Mesendoderm (in vitro differentiated cells): ENCODE measurements at regions not wholly inside any gene's neighbourhood (a gene's known extent, or its start where the extent isn't known, plus 50 kb on each side); places are given as distances from the start of the nearest gene placed in this dataset.
"Not testable (repeated sequence)": the region's sequence is repeated elsewhere in the genome, so short reads cannot be mapped to it uniquely, and the experiment has no call there.

Source experiments
- DNase-seq: peaks from one replicate; pipeline ENCODE4 v3.0.0; 2013
- H2AK5ac ChIP-seq: 2 replicates; pipeline ENCODE4 v1.6.1; 2013; ENCODE audit warnings: low read length, inconsistent platforms
- H2BK120ac ChIP-seq: 2 replicates; pipeline ENCODE4 v1.6.1; 2013; ENCODE audit warnings: low read depth, mild to moderate bottlenecking, low read length, moderate library complexity, mixed read lengths
- H2BK15ac ChIP-seq: replicated peaks from 2 replicates; pipeline ENCODE4 v1.6.1; 2013; ENCODE audit warnings: low read depth, mild to moderate bottlenecking, moderate library complexity
- H2BK5ac ChIP-seq: 2 replicates; pipeline ENCODE4 v1.6.1; 2013; ENCODE audit warnings: low read length, inconsistent platforms
- H3K18ac ChIP-seq: 2 replicates; pipeline ENCODE4 v1.6.1; 2013; ENCODE audit warnings: mild to moderate bottlenecking, low read length, mixed read lengths
- H3K23ac ChIP-seq: one replicate; pipeline ENCODE4 v1.6.1; 2013; ENCODE audit warnings: low read length
- H3K27ac ChIP-seq: 2 replicates; pipeline ENCODE4 v1.5.1; 2013; ENCODE audit warnings: low read depth, mild to moderate bottlenecking, inconsistent platforms, low read length, moderate library complexity
- H3K27me3 ChIP-seq: 2 replicates; pipeline ENCODE4 v1.6.1; 2013; ENCODE audit warnings: low read length, control low read depth, mild to moderate bottlenecking, inconsistent platforms; ENCODE audit not compliant: insufficient read depth, poor library complexity
- H3K36me3 ChIP-seq: 2 replicates; pipeline ENCODE4 v1.6.1; 2013; ENCODE audit warnings: low read length, inconsistent platforms; ENCODE audit not compliant: control insufficient read depth, insufficient read depth
- H3K4ac ChIP-seq: one replicate; pipeline ENCODE4 v1.6.1; 2013; ENCODE audit warnings: low read depth, mild to moderate bottlenecking, low read length, moderate library complexity
- H3K4me1 ChIP-seq: 2 replicates; pipeline ENCODE4 v1.6.1; 2013; ENCODE audit warnings: low read depth, low read length, inconsistent platforms; ENCODE audit not compliant: control insufficient read depth
- H3K4me2 ChIP-seq: 2 replicates; pipeline ENCODE4 v1.6.1; 2013; ENCODE audit warnings: low read length
- H3K4me3 ChIP-seq: 2 replicates; pipeline ENCODE4 v1.5.1; 2013; ENCODE audit warnings: mild to moderate bottlenecking, low read length
- H3K56ac ChIP-seq: one replicate; pipeline ENCODE4 v1.6.1; 2013; ENCODE audit warnings: low read length
- H3K79me1 ChIP-seq: 2 replicates; pipeline ENCODE4 v1.6.1; 2013; ENCODE audit warnings: low read length, inconsistent platforms
- H3K79me2 ChIP-seq: 2 replicates; pipeline ENCODE4 v1.6.1; 2013; ENCODE audit warnings: mild to moderate bottlenecking, low read length; ENCODE audit not compliant: control insufficient read depth, insufficient read depth
- H3K9ac ChIP-seq: 2 replicates; pipeline ENCODE4 v1.6.1; 2013; ENCODE audit warnings: low read length, inconsistent platforms
- H4K5ac ChIP-seq: one replicate; pipeline ENCODE4 v1.6.1; 2013; ENCODE audit warnings: low read length
- H4K8ac ChIP-seq: one replicate; pipeline ENCODE4 v1.6.1; 2013; ENCODE audit warnings: low read depth, mild to moderate bottlenecking, control low read depth, low read length, moderate library complexity
- WGBS: extraction: QIAGEN DNeasy Blood & Tissue Kit; methylation state at CpG from one replicate; pipeline ENCODE4 v1.1.7; 2013; ENCODE audit warnings: low lambda C conversion rate, missing lambda C conversion rate; ENCODE audit not compliant: insufficient coverage; ENCODE audit errors: extremely low coverage; 5-methylcytosine and 5-hydroxymethylcytosine counted together

GRCh38 chrX:30995060-30995700 is 76.7 kb downstream of the FTHL17 start:
- Histone ChIP-seq H4K5ac (no peak overlapping the region), H2BK15ac (no peak overlapping the region), H4K8ac (no peak overlapping the region), H3K56ac (no peak overlapping the region), H3K36me3 (no peaks in the 10 kb centered on the region), H3K4me3 (no peak overlapping the region), H3K27me3 (no peaks in the 10 kb centered on the region), H3K18ac (no peak overlapping the region), H3K4me2 (no peak overlapping the region), H3K79me1 (no peaks in the 10 kb centered on the region), H3K79me2 (no peaks in the 10 kb centered on the region), H3K4me1 (no peaks in the 10 kb centered on the region), H2AK5ac (no peak overlapping the region), H3K23ac (no peak overlapping the region), H3K4ac (no peak overlapping the region), H2BK5ac (no peak overlapping the region), H2BK120ac (no peak overlapping the region), H3K9ac (no peak overlapping the region), H3K27ac (no peak overlapping the region)
- DNase-seq = no peak
- no CpG with 5 or more reads among the region's 1 CpG for WGBS

DNA sequence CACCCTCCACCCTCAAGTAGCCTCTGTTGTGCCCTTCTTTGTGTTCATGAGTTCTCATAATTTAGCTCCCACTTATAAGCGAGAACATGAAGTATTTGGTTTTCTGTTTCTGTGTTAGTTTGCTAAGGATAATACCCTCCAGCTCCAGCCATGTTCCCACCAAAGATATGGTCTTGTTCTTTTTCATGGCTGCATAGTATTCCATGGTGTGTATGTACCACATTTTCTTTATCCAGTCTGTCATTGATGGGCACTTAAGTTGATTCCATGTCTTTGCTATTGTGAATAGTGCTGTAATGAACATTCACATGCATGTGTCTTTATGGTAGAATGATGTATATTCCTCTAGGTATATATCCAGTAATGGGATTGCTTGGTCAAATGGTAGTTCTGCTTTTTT is 77.8 kb downstream of the FTHL17 start:
- no CpG with 5 or more reads among the region's 1 CpG for WGBS

DNA sequence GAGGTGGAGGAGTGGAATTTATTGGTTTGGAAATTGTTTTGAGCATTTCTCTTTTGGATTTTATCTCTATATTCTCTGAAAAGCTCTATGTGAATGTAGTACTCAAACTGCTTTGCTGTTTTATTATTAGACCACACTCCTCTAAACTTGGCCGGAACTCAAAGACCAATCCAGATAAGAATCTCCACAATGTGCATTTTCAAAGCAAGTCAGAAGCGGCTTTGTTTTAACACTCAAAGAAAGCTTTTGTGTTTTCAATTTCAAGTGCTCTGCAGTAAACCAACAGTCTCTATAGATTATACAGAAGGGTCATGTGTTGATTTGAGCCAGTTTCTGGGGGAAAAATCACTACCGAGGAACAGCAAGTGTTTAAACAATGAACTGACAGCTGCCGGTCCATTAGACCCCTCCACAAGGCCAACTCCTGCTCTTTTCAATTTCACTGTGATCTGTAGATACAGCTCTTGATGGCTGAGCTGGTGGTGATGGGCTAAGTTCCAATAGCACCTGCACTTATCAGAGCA is 79.4 kb downstream of the FTHL17 start:
- Histone ChIP-seq H3K56ac (no peak overlapping the region), H3K79me2 (no peaks in the 10 kb centered on the region)
- DNase-seq = no peak

More for the DNA sequence above, 77.8 kb downstream of the FTHL17 start:
- not testable (repeated sequence) for H3K23ac ChIP-seq, H3K4me2 ChIP-seq, H3K79me1 ChIP-seq, H3K4me1 ChIP-seq, H3K79me2 ChIP-seq, H2BK120ac ChIP-seq, H3K4ac ChIP-seq, DNase-seq, H3K36me3 ChIP-seq, H4K8ac ChIP-seq, H3K27ac ChIP-seq, H2BK5ac ChIP-seq, H3K9ac ChIP-seq, H2BK15ac ChIP-seq, H2AK5ac ChIP-seq, H3K27me3 ChIP-seq, H3K4me3 ChIP-seq, H4K5ac ChIP-seq, H3K18ac ChIP-seq, H3K56ac ChIP-seq

DNA sequence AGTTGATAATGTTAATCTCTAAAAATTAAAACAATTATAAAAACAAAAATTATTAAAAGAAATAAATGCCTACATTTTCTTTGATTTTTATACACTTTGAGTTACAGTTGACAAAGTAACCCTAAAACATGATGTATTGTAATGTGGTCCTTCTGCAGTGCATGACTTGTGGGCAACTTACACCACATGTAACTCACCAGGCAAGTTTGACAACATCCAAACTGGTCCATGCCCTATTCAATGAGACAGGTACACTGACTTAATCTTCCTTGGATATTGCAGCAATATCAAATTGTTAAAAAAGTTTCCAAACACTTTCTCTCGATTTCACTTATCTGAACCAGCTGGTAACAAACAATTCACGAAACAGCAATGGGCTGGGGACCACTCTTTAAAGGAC is 81.5 kb downstream of the FTHL17 start:
- no peak overlapping the region for H3K4me2 ChIP-seq
- H3K56ac ChIP-seq = no peak overlapping the region
- H3K9ac ChIP-seq = no peak overlapping the region
- no peak overlapping the region for H2BK120ac ChIP-seq
- no peak overlapping the region for H4K5ac ChIP-seq
- no peaks in the 10 kb centered on the region for H3K4me1 ChIP-seq
- H2BK5ac ChIP-seq = no peak overlapping the region
- no peak overlapping the region for H2BK15ac ChIP-seq
- no peak overlapping the region for H3K23ac ChIP-seq
- H4K8ac ChIP-seq = no peak overlapping the region
- H2AK5ac ChIP-seq = no peak overlapping the region
- H3K79me1 ChIP-seq = no peaks in the 10 kb centered on the region
- no peak for DNase-seq
- no peak overlapping the region for H3K4me3 ChIP-seq
- no CpG with 5 or more reads among the region's 2 CpGs for WGBS
- H3K18ac ChIP-seq = no peak overlapping the region
- no peaks in the 10 kb centered on the region for H3K27me3 ChIP-seq
- H3K79me2 ChIP-seq = no peaks in the 10 kb centered on the region
- no peak overlapping the region for H3K27ac ChIP-seq
- H3K4ac ChIP-seq = no peak overlapping the region
- H3K36me3 ChIP-seq = no peaks in the 10 kb centered on the region

More for the DNA sequence above, 79.4 kb downstream of the FTHL17 start:
- Histone ChIP-seq H4K5ac (no peak overlapping the region), H3K23ac (no peak overlapping the region), H3K27me3 (no peaks in the 10 kb centered on the region), H4K8ac (no peak overlapping the region), H3K4me1 (no peaks in the 10 kb centered on the region), H3K4me2 (no peak overlapping the region), H3K4me3 (no peak overlapping the region), H2BK15ac (no peak overlapping the region), H2BK5ac (no peak overlapping the region), H3K9ac (no peak overlapping the region), H2BK120ac (no peak overlapping the region), H3K79me1 (no peaks in the 10 kb centered on the region), H3K36me3 (no peaks in the 10 kb centered on the region), H3K4ac (no peak overlapping the region), H3K18ac (no peak overlapping the region), H3K27ac (no peak overlapping the region), H2AK5ac (no peak overlapping the region)
- WGBS = no CpG with 5 or more reads among the region's 4 CpGs

DNA sequence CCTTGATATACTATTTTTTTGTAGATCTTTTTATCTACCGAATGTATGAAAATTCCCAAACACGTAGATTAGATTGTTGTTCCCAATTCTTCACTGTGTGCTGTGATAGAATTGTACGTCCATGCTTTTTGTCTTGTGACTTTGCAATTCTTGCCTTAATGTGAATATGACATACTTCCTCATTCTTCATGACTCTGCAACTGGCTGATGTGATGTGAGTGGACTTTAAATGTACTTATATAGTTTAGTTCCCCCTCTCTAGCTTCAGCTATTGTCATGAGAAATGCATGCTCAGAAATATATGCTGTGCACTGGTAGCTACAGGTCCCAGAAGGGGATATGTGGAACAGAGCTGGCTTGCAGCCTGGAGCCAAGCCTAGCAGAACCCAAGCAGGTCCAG is 89.4 kb downstream of the FTHL17 start:
- Histone ChIP-seq H3K9ac (no peak overlapping the region), H3K27ac (no peak overlapping the region), H2BK120ac (no peak overlapping the region), H4K5ac (no peak overlapping the region), H3K4ac (no peak overlapping the region), H3K4me1 (no peaks in the 10 kb centered on the region), H3K4me3 (no peak overlapping the region), H3K56ac (no peak overlapping the region), H3K4me2 (no peak overlapping the region), H3K27me3 (no peaks in the 10 kb centered on the region), H2AK5ac (no peak overlapping the region), H3K23ac (no peak overlapping the region), H3K36me3 (no peaks in the 10 kb centered on the region), H2BK15ac (no peak overlapping the region), H3K79me1 (no peaks in the 10 kb centered on the region), H3K18ac (no peak overlapping the region), H4K8ac (no peak overlapping the region), H3K79me2 (no peaks in the 10 kb centered on the region), H2BK5ac (no peak overlapping the region)
- no peak for DNase-seq
- WGBS = no CpG with 5 or more reads among the region's 3 CpGs

DNA sequence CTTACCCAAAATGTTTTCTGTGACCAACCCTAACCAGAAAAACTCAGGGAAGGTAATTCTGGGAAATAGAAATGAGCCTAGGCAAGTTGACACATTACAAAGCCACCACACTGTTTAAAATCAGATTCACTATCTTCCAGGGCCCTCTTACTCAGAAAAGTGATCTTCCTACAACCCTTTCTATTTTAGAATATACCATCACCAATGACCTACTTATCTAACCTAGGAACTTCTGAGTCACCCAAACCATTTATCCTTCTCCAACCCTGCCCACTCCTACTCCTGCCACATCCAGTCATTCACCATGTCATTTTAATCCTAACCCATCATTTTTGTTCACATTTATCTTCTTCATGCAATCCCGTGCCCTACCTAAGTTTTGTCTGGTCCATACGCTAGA is 89.9 kb downstream of the FTHL17 start:
- DNase-seq = no peak
- Histone ChIP-seq H3K18ac (no peak overlapping the region), H3K36me3 (no peaks in the 10 kb centered on the region), H3K4me3 (no peak overlapping the region), H3K4me1 (no peaks in the 10 kb centered on the region), H4K8ac (no peak overlapping the region), H4K5ac (no peak overlapping the region), H2BK15ac (no peak overlapping the region), H3K4ac (no peak overlapping the region), H3K56ac (no peak overlapping the region), H3K27ac (no peak overlapping the region), H3K79me1 (no peaks in the 10 kb centered on the region), H2BK120ac (no peak overlapping the region), H2AK5ac (no peak overlapping the region), H3K9ac (no peak overlapping the region), H3K27me3 (no peaks in the 10 kb centered on the region), H2BK5ac (no peak overlapping the region), H3K23ac (no peak overlapping the region), H3K4me2 (no peak overlapping the region), H3K79me2 (no peaks in the 10 kb centered on the region)
- no CpG with 5 or more reads among the region's 2 CpGs for WGBS
